ENCODE measurements at regions not wholly inside any gene's neighbourhood (a gene's known extent, or its start where the extent isn't known, plus 50 kb on each side); places are given as distances from the start of the nearest gene placed in this dataset.

- TF ChIP-seq CTCF (IDR thresholded peaks at IDR 0.05; ENCODE audit: low read depth, low read length, poor library complexity, severe bottlenecking) = no peak
- no peak for TF ChIP-seq EZH2phosphoT487 (IDR thresholded peaks at IDR 0.05; ENCODE audit: borderline replicate concordance, low read length)
Measured at GRCh38 chr2:14937336-14937735, 304.8 kb downstream of the LRATD1 start.

All from DOHH2 (cell line).